NCI-H2029 (cell line): ENCODE measurements at regions not wholly inside any gene's neighbourhood (a gene's known extent, or its start where the extent isn't known, plus 50 kb on each side); places are given as distances from the start of the nearest gene placed in this dataset.

Experiments
- DNase-seq: peaks from one replicate; lab custom pipeline; 2025; lab: John Stamatoyannopoulos, UW

GRCh38 chr2:16318474-16319195 lies 347.0 kb downstream of the CYRIA start:
- DNase-seq, result no peak

GRCh38 chr2:16318051-16318450 lies 347.6 kb downstream of the CYRIA start:
- DNase-seq, result no peak

GRCh38 chr2:16317211-16317830 lies 348.3 kb downstream of the CYRIA start:
- DNase-seq, result no peak

GRCh38 chr2:16316456-16317210 lies 349.0 kb downstream of the CYRIA start:
- no peak for DNase-seq

GRCh38 chr2:16315908-16316307 lies 349.7 kb downstream of the CYRIA start:
- no peak for DNase-seq

- DNase-seq, result no peak
These were observed 350.2 kb downstream of the CYRIA start for GRCh38 chr2:16315458-16315835.

GRCh38 chr2:16314691-16315457 lies 350.8 kb downstream of the CYRIA start:
- DNase-seq, result no peak

- DNase-seq, result no peak
These were observed 351.6 kb downstream of the CYRIA start for GRCh38 chr2:16314001-16314400.

GRCh38 chr2:16313235-16313975 lies 352.2 kb downstream of the CYRIA start:
- DNase-seq, result no peak

- DNase-seq, result no peak
These were observed 352.9 kb downstream of the CYRIA start for GRCh38 chr2:16312771-16313170.

- no peak for DNase-seq
These were observed 353.9 kb downstream of the CYRIA start for GRCh38 chr2:16311521-16312440.

- no peak for DNase-seq
These were observed 356.8 kb downstream of the CYRIA start for GRCh38 chr2:16308816-16309215.

- DNase-seq, result no peak
These were observed 360.6 kb downstream of the CYRIA start for GRCh38 chr2:16304876-16305590.

- no peak for DNase-seq
These were observed 361.9 kb downstream of the CYRIA start for GRCh38 chr2:16303761-16304160.

- DNase-seq, result no peak
These were observed 362.4 kb downstream of the CYRIA start for GRCh38 chr2:16303273-16303577.

- no peak for DNase-seq
These were observed 362.3 kb downstream of the MYCN start for GRCh38 chr2:16302431-16303272.

- no peak for DNase-seq
These were observed 361.6 kb downstream of the MYCN start for GRCh38 chr2:16301961-16302360.

GRCh38 chr2:16298866-16299265 lies 358.5 kb downstream of the MYCN start:
- no peak for DNase-seq
